Uterus (tissue), 3 donors: ENCODE measurements at regions not wholly inside any gene's neighbourhood (a gene's known extent, or its start where the extent isn't known, plus 50 kb on each side); places are given as distances from the start of the nearest gene placed in this dataset.

Experiments used
- DNase-seq, 2 donors: peaks; one replicate each; pipeline ENCODE4 v3.0.0-alpha.2; 2019 to 2020
- H3K27ac ChIP-seq, 2 donors: fragments of 200-600 bp; sonication (generic); 1 replicate in 1 of 2; 2 replicates in 1 of 2; pipeline ENCODE4 v1.5.1; 2016 to 2018
- H3K27me3 ChIP-seq, 2 donors: fragments of 200-600 bp; sonication (generic); one replicate each; pipeline ENCODE4 v1.5.1; 2018 to 2019; ENCODE audit warnings: control low read depth in 1 of 2
- H3K36me3 ChIP-seq, 2 donors: fragments of 200-600 bp; sonication (generic); one replicate each; pipeline ENCODE4 v1.5.1; 2019; ENCODE audit warnings: control low read depth in 1 of 2
- H3K4me1 ChIP-seq, 2 donors: fragments of 200-600 bp; sonication (generic); one replicate each; pipeline ENCODE4 v1.5.1; 2018 to 2019; ENCODE audit warnings: control low read depth in 1 of 2
- H3K4me3 ChIP-seq, 2 donors: fragments of 200-600 bp; sonication (generic); 1 replicate in 1 of 2; 2 replicates in 1 of 2; pipeline ENCODE4 v1.5.1; 2018 to 2019; ENCODE audit warnings: mild to moderate bottlenecking in 1 of 2
- H3K9me3 ChIP-seq, 2 donors: fragments of 200-600 bp; sonication (generic); one replicate each; pipeline ENCODE4 v1.5.1; 2019; ENCODE audit warnings: control low read depth in 1 of 2
- CTCF ChIP-seq, 4 experiments: fragments of 200-600 bp in 2 of 4; fragments of 450-650 bp in 2 of 4; sonication (generic) in 2 of 4; IDR thresholded peaks; one replicate each; pipeline ENCODE4 v1.5.1; 2016 to 2019; ENCODE audit warnings: antibody characterized with exemption in 4 of 4, mild to moderate bottlenecking in 2 of 4, moderate library complexity in 1 of 4
- POLR2A ChIP-seq, 2 donors: fragments of 450-650 bp; IDR thresholded peaks; one replicate each; pipeline ENCODE4 v1.6.1; 2016; ENCODE audit warnings: antibody characterized with exemption in 2 of 2, mild to moderate bottlenecking in 1 of 2, moderate library complexity in 1 of 2
- intact Hi-C: fragments of 100-400 bp; cut with DNase I; formaldehyde crosslinking; loops from one replicate; pipeline ENCODE4 v1.15.1; 2023; ENCODE audit warnings: low total_unique reads
- donor health status: DM: yes; HTN: yes; CAD: no.

- no peak for DNase-seq
- intact Hi-C loops = no loop called here
- TF ChIP-seq POLR2A (IDR thresholded peaks at IDR 0.05) = no peak
- TF ChIP-seq CTCF (IDR thresholded peaks at IDR 0.05) = no peak
- no peak overlapping the region for H3K4me3 ChIP-seq
- H3K4me1 ChIP-seq = no peaks in the 10 kb centered on the region
- H3K27me3 ChIP-seq = no peaks in the 10 kb centered on the region
- H3K27ac ChIP-seq = no peak overlapping the region
- H3K9me3 ChIP-seq = peaks cover 0 to 4% of the 10 kb centered on the region in 2 donors
- no peaks in the 10 kb centered on the region for H3K36me3 ChIP-seq
Observed at GRCh38 chr5:164214698-164215097, 709.3 kb downstream of the MAT2B start.

- no peak for DNase-seq
- TF ChIP-seq CTCF (IDR thresholded peaks at IDR 0.05) (no peak), POLR2A (IDR thresholded peaks at IDR 0.05) (no peak)
- Histone ChIP-seq H3K9me3 (peaks cover 0 to 4% of the 10 kb centered on the region in 2 donors), H3K27me3 (no peaks in the 10 kb centered on the region), H3K36me3 (no peaks in the 10 kb centered on the region), H3K27ac (no peak overlapping the region), H3K4me3 (no peak overlapping the region), H3K4me1 (no peaks in the 10 kb centered on the region)
- intact Hi-C loops = no loop called here
Observed at GRCh38 chr5:164217464-164217863, 712.0 kb downstream of the MAT2B start.

GRCh38 chr5:164220522-164220921 is 715.1 kb downstream of the MAT2B start:
- no peaks in the 10 kb centered on the region for H3K27me3 ChIP-seq
- no peak for DNase-seq
- no peak for TF ChIP-seq POLR2A (IDR thresholded peaks at IDR 0.05)

GRCh38 chr5:164224236-164224635 is 718.8 kb downstream of the MAT2B start:
- H3K36me3 ChIP-seq = no peaks in the 10 kb centered on the region
- no peaks in the 10 kb centered on the region for H3K4me1 ChIP-seq
- no peak overlapping the region for H3K27ac ChIP-seq
- intact Hi-C loops = no loop called here
- H3K27me3 ChIP-seq = no peaks in the 10 kb centered on the region
- H3K4me3 ChIP-seq = no peak overlapping the region
- no peak for DNase-seq
- no peaks in the 10 kb centered on the region for H3K9me3 ChIP-seq
- TF ChIP-seq POLR2A (IDR thresholded peaks at IDR 0.05) (no peak), CTCF (IDR thresholded peaks at IDR 0.05) (no peak)

More at GRCh38 chr5:164220522-164220921, 715.1 kb downstream of the MAT2B start:
- H3K4me1 ChIP-seq = no peaks in the 10 kb centered on the region
- no peak overlapping the region for H3K4me3 ChIP-seq
- no peak overlapping the region for H3K27ac ChIP-seq
- no peaks in the 10 kb centered on the region for H3K36me3 ChIP-seq
- peaks cover 0 to 4% of the 10 kb centered on the region in 2 donors for H3K9me3 ChIP-seq
- intact Hi-C loops = no loop called here

- DNase-seq = no peak
- intact Hi-C loops = no loop called here
- TF ChIP-seq POLR2A (IDR thresholded peaks at IDR 0.05) = no peak
- TF ChIP-seq CTCF (IDR thresholded peaks at IDR 0.05) = no peak
- Histone ChIP-seq H3K9me3 (no peaks in the 10 kb centered on the region), H3K27me3 (no peaks in the 10 kb centered on the region), H3K36me3 (no peaks in the 10 kb centered on the region), H3K4me3 (no peak overlapping the region), H3K4me1 (no peaks in the 10 kb centered on the region), H3K27ac (no peak overlapping the region)
Observed at GRCh38 chr5:164224772-164225171, 719.4 kb downstream of the MAT2B start.

- Histone ChIP-seq H3K36me3 (no peaks in the 10 kb centered on the region), H3K27ac (no peak overlapping the region), H3K27me3 (no peaks in the 10 kb centered on the region), H3K4me1 (no peaks in the 10 kb centered on the region), H3K4me3 (no peak overlapping the region), H3K9me3 (no peaks in the 10 kb centered on the region)
- intact Hi-C loops = no loop called here
- DNase-seq = no peak
- TF ChIP-seq POLR2A (IDR thresholded peaks at IDR 0.05) (no peak), CTCF (IDR thresholded peaks at IDR 0.05) (no peak)
Observed at GRCh38 chr5:164230341-164230740, 724.9 kb downstream of the MAT2B start.
